Hematopoietic multipotent progenitor cell (in vitro differentiated cells): ENCODE measurements at regions not wholly inside any gene's neighbourhood (a gene's known extent, or its start where the extent isn't known, plus 50 kb on each side); places are given as distances from the start of the nearest gene placed in this dataset.

Source experiments
- DNase-seq, 3 donors: peaks; one replicate each; pipeline ENCODE4 v3.0.0-alpha.2; 2011 to 2015; ENCODE audit warnings: low read depth in 2 of 3, low spot score in 2 of 3

DNA sequence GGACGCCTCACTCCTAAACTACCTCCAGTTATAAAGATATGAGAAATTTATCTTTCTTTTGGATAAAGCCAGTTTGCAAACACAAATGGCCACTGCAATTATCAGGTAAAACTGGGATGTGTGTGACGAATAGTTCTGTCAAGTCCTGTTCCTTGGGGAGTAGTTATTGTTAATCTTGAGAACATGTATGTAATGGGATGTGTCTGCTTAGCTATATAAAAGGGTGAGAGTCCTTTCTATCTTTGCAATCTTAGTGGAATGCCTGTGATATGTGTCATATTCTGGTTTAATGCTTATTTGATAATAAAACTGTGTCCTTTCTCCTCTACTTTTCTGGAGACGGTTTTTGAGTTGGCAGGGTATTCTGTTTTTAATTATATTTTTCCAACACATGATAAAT, 56.1 kb upstream of the PKP2 start:
- DNase-seq = no peak

DNA sequence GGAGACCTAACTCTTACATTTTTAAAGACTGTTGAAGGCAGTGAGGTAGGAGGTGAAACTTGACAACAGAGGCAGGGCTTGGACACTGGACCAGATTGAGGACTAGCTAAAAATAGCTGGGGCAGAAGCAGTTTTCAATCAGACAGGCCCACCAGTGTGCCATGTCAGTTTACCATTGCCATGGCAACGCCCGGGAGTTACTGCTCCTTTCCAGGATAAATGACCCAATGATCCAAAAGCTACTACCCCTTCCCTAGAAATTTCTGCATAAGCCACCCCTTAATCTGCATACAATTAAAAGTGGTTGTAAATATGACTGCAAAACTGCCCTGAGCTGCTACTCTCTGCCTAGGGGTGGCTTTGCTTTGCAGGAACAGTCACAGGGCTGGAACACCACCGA, 53.2 kb upstream of the PKP2 start:
- DNase-seq = no peak

DNA sequence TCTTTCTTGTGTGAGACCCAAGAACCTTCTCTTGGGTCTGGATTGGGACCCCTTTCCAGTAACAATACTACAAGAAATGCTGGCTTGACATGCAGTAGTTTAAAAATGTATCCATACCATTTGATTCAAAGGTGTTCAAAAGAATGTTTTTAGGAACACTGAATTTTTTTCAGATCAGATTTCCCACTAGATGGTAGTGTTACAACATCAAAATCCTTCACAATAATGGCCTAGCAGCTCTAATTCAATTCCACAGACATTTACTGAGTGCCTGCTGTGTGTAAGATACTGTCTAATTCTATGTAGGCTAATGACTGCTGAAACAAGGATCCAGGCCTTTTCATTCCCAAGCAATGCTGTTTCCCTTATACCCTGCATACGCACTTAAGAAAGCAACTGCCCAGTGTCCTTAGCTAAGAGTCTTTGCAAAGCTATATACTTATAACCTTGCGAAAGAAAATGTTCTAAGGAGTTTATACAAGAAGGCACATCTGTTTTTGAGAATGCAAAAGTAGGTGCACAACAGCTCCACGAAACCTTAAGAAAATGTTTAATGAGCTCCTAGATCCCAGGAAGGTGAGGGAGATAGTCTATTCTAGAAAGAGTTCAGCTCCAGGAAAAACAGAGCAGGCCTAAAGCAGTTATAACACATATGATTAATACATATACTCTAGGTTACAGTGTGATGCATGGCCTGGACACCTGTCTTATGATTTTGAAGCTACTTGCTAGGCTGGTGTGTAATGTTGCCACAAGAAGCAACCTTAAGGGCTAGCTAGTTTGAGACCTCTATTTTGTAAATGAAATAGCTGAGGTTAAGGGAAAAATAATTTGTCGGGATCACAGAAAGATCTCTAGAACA, 50.9 kb upstream of the PKP2 start:
- DNase-seq = peak in 2 of 3 donors; percentile 1 to 5

DNA sequence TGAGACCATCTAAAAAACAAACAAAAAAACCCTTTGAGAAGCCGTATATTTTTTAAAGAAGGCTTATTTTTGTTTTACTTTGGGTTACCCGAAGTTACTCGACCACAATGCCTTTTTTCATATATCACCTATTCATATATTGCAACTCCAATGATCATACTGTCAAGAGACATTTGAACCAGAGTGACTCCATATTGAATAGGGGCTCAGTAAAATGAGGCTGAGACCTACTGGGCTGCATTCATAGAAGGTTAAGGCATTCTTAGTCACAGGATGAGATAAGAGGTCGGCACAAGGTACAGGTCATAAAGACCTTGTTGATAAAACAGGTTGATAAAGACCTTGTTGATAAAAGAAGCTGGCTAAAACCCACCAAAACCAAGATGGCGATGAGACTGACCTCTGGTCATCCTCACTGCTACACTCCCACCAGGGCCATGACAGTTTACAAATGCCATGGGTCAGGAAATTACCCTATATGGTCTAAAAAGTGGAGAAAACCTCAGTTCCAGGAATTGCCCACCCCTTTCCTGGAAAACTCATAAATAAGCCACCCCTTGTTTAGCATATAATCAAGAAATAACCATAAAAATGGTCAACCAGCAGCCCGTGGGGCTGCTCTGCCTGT, 50.0 kb upstream of the PKP2 start:
- no peak for DNase-seq
